HEK293 (cell line): ENCODE measurements at regions not wholly inside any gene's neighbourhood (a gene's known extent, or its start where the extent isn't known, plus 50 kb on each side); places are given as distances from the start of the nearest gene placed in this dataset.

Experiments used
- CTCF ChIA-PET: fragments of 350-600 bp; formaldehyde crosslinking; extraction: SDS; loops from one replicate; lab custom pipeline; 2021; ENCODE audit warnings: antibody characterized with exemption; lab: Yijun Ruan, JAX
- POLR2A ChIA-PET: fragments of 300-600 bp; formaldehyde crosslinking; extraction: SDS; loops from one replicate; lab custom pipeline; 2020; ENCODE audit warnings: antibody characterized with exemption, inconsistent platforms; lab: Yijun Ruan, JAX
- H3K27ac ChIP-seq: fragments of 200-500 bp; sonication (Bioruptor generic); 2 replicates; pipeline ENCODE4 v1.5.1; 2014; ENCODE audit warnings: low read depth, low read length, control low read depth, inconsistent platforms; ENCODE audit errors: extremely low read depth
- H3K36me3 ChIP-seq, 2 experiments: fragments of 200-500 bp in 1 of 2; sonication (Bioruptor generic) in 1 of 2; 1 replicate in 1 of 2; 2 replicates in 1 of 2; pipeline ENCODE4 v1.5.1; 2014 to 2017; ENCODE audit warnings: inconsistent platforms in 2 of 2, low read length in 2 of 2; ENCODE audit not compliant: control insufficient read depth in 2 of 2, insufficient read depth in 1 of 2
- H3K4me1 ChIP-seq: fragments of 200-500 bp; sonication (Bioruptor generic); 2 replicates; pipeline ENCODE4 v1.5.1; 2014; ENCODE audit warnings: mild to moderate bottlenecking, low read length, inconsistent platforms; ENCODE audit not compliant: control insufficient read depth, insufficient read depth
- H3K4me3 ChIP-seq: 2 replicates; pipeline ENCODE4 v1.5.1; 2011; ENCODE audit warnings: low read depth, mild to moderate bottlenecking, control low read depth, low read length, moderate library complexity
- H3K9me3 ChIP-seq: fragments of 200-500 bp; sonication (Bioruptor generic); 2 replicates; pipeline ENCODE4 v1.5.1; 2014; ENCODE audit warnings: low read depth, low read length, inconsistent platforms; ENCODE audit not compliant: control insufficient read depth, insufficient read depth
- FEZF1 ChIP-seq: fragments of 450-650 bp; formaldehyde crosslinking; IDR thresholded peaks from 2 replicates; pipeline ENCODE4 v1.5.1; 2016; ENCODE audit warnings: missing biosample characterization, missing genetic modification characterization
- KLF10 ChIP-seq: fragments of 450-650 bp; IDR thresholded peaks from 2 replicates; pipeline ENCODE4 v1.5.1; 2018; ENCODE audit warnings: missing biosample characterization, mild to moderate bottlenecking, missing genetic modification characterization
- TCF7L2 ChIP-seq: IDR thresholded peaks from 2 replicates; pipeline ENCODE4 v1.6.1; 2011; ENCODE audit warnings: low read depth, mild to moderate bottlenecking, inconsistent platforms, low read length, moderate library complexity, borderline replicate concordance
- ZBTB10 ChIP-seq: fragments of 450-650 bp; formaldehyde crosslinking; IDR thresholded peaks from 2 replicates; pipeline ENCODE4 v1.5.1; 2016; ENCODE audit warnings: missing biosample characterization, missing genetic modification characterization
- ZBTB6 ChIP-seq: fragments of 450-650 bp; formaldehyde crosslinking; IDR thresholded peaks from 2 replicates; pipeline ENCODE4 v1.5.1; 2017; ENCODE audit warnings: missing biosample characterization, missing genetic modification characterization
- ZNF155 ChIP-seq: fragments of 450-650 bp; formaldehyde crosslinking; IDR thresholded peaks from 2 replicates; pipeline ENCODE4 v1.5.1; 2016; ENCODE audit warnings: missing biosample characterization, missing genetic modification characterization
- ZNF175 ChIP-seq: fragments of 450-650 bp; formaldehyde crosslinking; IDR thresholded peaks from 2 replicates; pipeline ENCODE4 v1.5.1; 2016; ENCODE audit warnings: missing biosample characterization, missing genetic modification characterization
- ZNF18 ChIP-seq: fragments of 450-650 bp; formaldehyde crosslinking; IDR thresholded peaks from 2 replicates; pipeline ENCODE4 v1.5.1; 2016; ENCODE audit warnings: missing biosample characterization, missing genetic modification characterization
- ZNF211 ChIP-seq: fragments of 450-650 bp; formaldehyde crosslinking; IDR thresholded peaks from 2 replicates; pipeline ENCODE4 v1.5.1; 2016; ENCODE audit warnings: low read depth, missing biosample characterization, missing genetic modification characterization
- ZNF266 ChIP-seq: fragments of 450-650 bp; formaldehyde crosslinking; IDR thresholded peaks from 2 replicates; pipeline ENCODE4 v1.5.1; 2016; ENCODE audit warnings: missing biosample characterization, missing genetic modification characterization, low read depth
- ZNF521 ChIP-seq: fragments of 450-650 bp; formaldehyde crosslinking; IDR thresholded peaks from 2 replicates; pipeline ENCODE4 v1.5.1; 2017; ENCODE audit warnings: missing biosample characterization, mild to moderate bottlenecking, missing genetic modification characterization
- ZNF561 ChIP-seq: fragments of 450-650 bp; IDR thresholded peaks from 2 replicates; pipeline ENCODE4 v1.5.1; 2018; ENCODE audit warnings: missing biosample characterization, missing genetic modification characterization, borderline replicate concordance
- ZNF600 ChIP-seq: fragments of 450-650 bp; formaldehyde crosslinking; IDR thresholded peaks from 2 replicates; pipeline ENCODE4 v1.5.1; 2016; ENCODE audit warnings: missing biosample characterization, missing genetic modification characterization
- ZNF677 ChIP-seq: fragments of 450-650 bp; IDR thresholded peaks from 2 replicates; pipeline ENCODE4 v1.5.0; 2018; ENCODE audit warnings: missing biosample characterization, mild to moderate bottlenecking, missing genetic modification characterization, moderate library complexity
- ZNF792 ChIP-seq: fragments of 450-650 bp; formaldehyde crosslinking; IDR thresholded peaks from 2 replicates; pipeline ENCODE4 v1.5.1; 2016; ENCODE audit warnings: missing biosample characterization, missing genetic modification characterization
- ZSCAN18 ChIP-seq: fragments of 450-650 bp; formaldehyde crosslinking; IDR thresholded peaks from 2 replicates; pipeline ENCODE4 v1.5.1; 2016; ENCODE audit warnings: missing biosample characterization, missing genetic modification characterization
- ZXDB ChIP-seq: fragments of 450-650 bp; formaldehyde crosslinking; IDR thresholded peaks from 2 replicates; pipeline ENCODE4 v1.5.1; 2016; ENCODE audit warnings: missing biosample characterization, missing genetic modification characterization

GRCh38 chr20:11853359-11853758 lies 64.3 kb upstream of the BTBD3 start:
- Histone ChIP-seq H3K27ac (no peak overlapping the region), H3K4me3 (no peak overlapping the region), H3K4me1 (peaks cover 16% of the 10 kb centered on the region), H3K9me3 (no peaks in the 10 kb centered on the region), H3K36me3 (no peaks in the 10 kb centered on the region)
- ChIA-PET POLR2A (no interaction called here), CTCF (no interaction called here)
- TF ChIP-seq FEZF1 (tag by site-specific recombination) = no peak
- TF ChIP-seq ZNF18 (tag by site-specific recombination) = no peak
- TF ChIP-seq ZBTB6 (tag by site-specific recombination) = no peak
- no peak for TF ChIP-seq ZNF600 (tag by site-specific recombination)
- TF ChIP-seq ZXDB (tag by site-specific recombination) = no peak
- TF ChIP-seq KLF10 (tag by site-specific recombination) = no peak

- TF ChIP-seq ZSCAN18 (tag by site-specific recombination) (no peak), TCF7L2 (no peak), ZNF561 (tag by site-specific recombination) (no peak), ZNF211 (no peak), ZNF266 (tag by site-specific recombination) (no peak), ZNF521 (tag by site-specific recombination) (no peak), ZBTB10 (no peak), ZNF677 (no peak), ZNF155 (tag by site-specific recombination) (no peak), ZNF792 (no peak), ZNF175 (tag by site-specific recombination) (no peak), FEZF1 (tag by site-specific recombination) (no peak)
Measured at GRCh38 chr20:11861479-11861878, 56.2 kb upstream of the BTBD3 start.

More at GRCh38 chr20:11861479-11861878, 56.2 kb upstream of the BTBD3 start:
- Histone ChIP-seq H3K36me3 (no peaks in the 10 kb centered on the region), H3K9me3 (no peaks in the 10 kb centered on the region; the same call in 1 of the 2 replicates), H3K27ac (no peak overlapping the region), H3K4me3 (no peak overlapping the region), H3K4me1 (no peaks in the 10 kb centered on the region)
- ChIA-PET POLR2A (no interaction called here), CTCF (no interaction called here)
